ENCODE measurements at regions not wholly inside any gene's neighbourhood (a gene's known extent, or its start where the extent isn't known, plus 50 kb on each side); places are given as distances from the start of the nearest gene placed in this dataset.
"Not testable (repeated sequence)": the region's sequence is repeated elsewhere in the genome, so short reads cannot be mapped to it uniquely, and the experiment has no call there.

- Mint-ChIP-seq H3K36me3 (ENCODE audit: low read depth, unreplicated experiment) (peaks cover 7% of the 10 kb centered on the region), H3K27me3 (ENCODE audit: unreplicated experiment) (peaks cover 6% of the 10 kb centered on the region), H3K9me3 (ENCODE audit: unreplicated experiment) (no peaks in the 10 kb centered on the region), H3K27ac (ENCODE audit: unreplicated experiment) (no peak overlapping the region), H3K4me1 (ENCODE audit: unreplicated experiment) (no peaks in the 10 kb centered on the region), H3K4me3 (ENCODE audit: unreplicated experiment) (no peak overlapping the region)
- DNase-seq (ENCODE audit: low spot score): no peak
- no peak for TF ChIP-seq CTCF (IDR thresholded peaks at IDR 0.05; ENCODE audit: unreplicated experiment)
Measured at GRCh38 chr14:101687756-101688546, 73.6 kb upstream of the PPP2R5C start.

GRCh38 chr14:101689039-101689501 is 72.4 kb upstream of the PPP2R5C start:
- Mint-ChIP-seq H3K9me3 (ENCODE audit: unreplicated experiment) (no peaks in the 10 kb centered on the region), H3K4me1 (ENCODE audit: unreplicated experiment) (no peaks in the 10 kb centered on the region), H3K4me3 (ENCODE audit: unreplicated experiment) (no peak overlapping the region), H3K27me3 (ENCODE audit: unreplicated experiment) (peaks cover 6% of the 10 kb centered on the region), H3K36me3 (ENCODE audit: low read depth, unreplicated experiment) (peaks cover 7% of the 10 kb centered on the region), H3K27ac (ENCODE audit: unreplicated experiment) (no peak overlapping the region)
- no peak for TF ChIP-seq CTCF (IDR thresholded peaks at IDR 0.05; ENCODE audit: unreplicated experiment)
- DNase-seq (ENCODE audit: low spot score): no peak

GRCh38 chr14:101689966-101690365 is 71.5 kb upstream of the PPP2R5C start:
- not testable (repeated sequence) for H3K36me3 Mint-ChIP-seq (ENCODE audit: low read depth, unreplicated experiment); H3K9me3 Mint-ChIP-seq (ENCODE audit: unreplicated experiment); DNase-seq (ENCODE audit: low spot score); H3K4me1 Mint-ChIP-seq (ENCODE audit: unreplicated experiment); H3K27ac Mint-ChIP-seq (ENCODE audit: unreplicated experiment); H3K27me3 Mint-ChIP-seq (ENCODE audit: unreplicated experiment); H3K4me3 Mint-ChIP-seq (ENCODE audit: unreplicated experiment)

GRCh38 chr14:101695659-101696058 is 65.8 kb upstream of the PPP2R5C start:
- DNase-seq (ENCODE audit: low spot score): no peak
- H3K4me3 Mint-ChIP-seq (ENCODE audit: unreplicated experiment): no peak overlapping the region
- H3K27me3 Mint-ChIP-seq (ENCODE audit: unreplicated experiment): no peaks in the 10 kb centered on the region
- H3K27ac Mint-ChIP-seq (ENCODE audit: unreplicated experiment): no peak overlapping the region
- H3K4me1 Mint-ChIP-seq (ENCODE audit: unreplicated experiment): no peaks in the 10 kb centered on the region
- TF ChIP-seq CTCF (IDR thresholded peaks at IDR 0.05; ENCODE audit: unreplicated experiment): no peak
- H3K9me3 Mint-ChIP-seq (ENCODE audit: unreplicated experiment): no peaks in the 10 kb centered on the region
- no peaks in the 10 kb centered on the region for H3K36me3 Mint-ChIP-seq (ENCODE audit: low read depth, unreplicated experiment)

GRCh38 chr14:101704140-101704539 is 57.4 kb upstream of the PPP2R5C start:
- no peak for DNase-seq (ENCODE audit: low spot score)
- TF ChIP-seq CTCF (IDR thresholded peaks at IDR 0.05; ENCODE audit: unreplicated experiment): no peak
- Mint-ChIP-seq H3K4me3 (ENCODE audit: unreplicated experiment) (no peak overlapping the region), H3K9me3 (ENCODE audit: unreplicated experiment) (no peaks in the 10 kb centered on the region), H3K4me1 (ENCODE audit: unreplicated experiment) (peaks cover 6% of the 10 kb centered on the region), H3K27ac (ENCODE audit: unreplicated experiment) (no peak overlapping the region), H3K36me3 (ENCODE audit: low read depth, unreplicated experiment) (no peaks in the 10 kb centered on the region), H3K27me3 (ENCODE audit: unreplicated experiment) (peaks cover 4% of the 10 kb centered on the region)

Data from endothelial cell (in vitro differentiated cells).